Caki2 (cell line): ENCODE measurements at regions not wholly inside any gene's neighbourhood (a gene's known extent, or its start where the extent isn't known, plus 50 kb on each side); places are given as distances from the start of the nearest gene placed in this dataset.

Experiments used
- DNase-seq: peaks from one replicate; pipeline ENCODE4 v3.0.0-alpha.2; 2015; ENCODE audit warnings: low read depth
- in situ Hi-C: cut with HindIII; loops from 2 replicates; pipeline ENCODE4 v1.10.0; 2016; ENCODE audit warnings: low sequenced_read_pairs, low pct_unique_long_range_greater_than_20kb, mixed read lengths

DNA sequence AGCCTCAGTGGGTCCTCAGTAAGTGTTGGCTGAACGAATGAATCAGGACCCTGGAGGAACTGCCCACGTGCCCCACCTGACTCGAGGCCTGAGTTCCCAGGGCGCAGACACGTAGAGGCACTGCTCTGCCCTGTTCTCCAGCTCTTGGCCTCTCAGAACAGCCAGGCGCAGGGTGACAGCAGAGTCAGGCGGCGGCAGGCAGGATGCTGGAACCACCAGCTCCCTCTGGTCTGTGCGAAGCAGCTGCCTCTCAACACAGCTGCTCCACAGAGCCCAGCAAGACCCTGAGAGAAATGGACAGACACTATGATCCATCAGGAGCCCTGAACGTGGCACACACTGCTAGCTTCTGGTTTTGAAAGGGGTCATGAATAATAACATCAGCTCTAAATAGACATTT lies 53.1 kb upstream of the BCO1 start:
- in situ Hi-C loops: no loop called here
- DNase-seq: no peak

DNA sequence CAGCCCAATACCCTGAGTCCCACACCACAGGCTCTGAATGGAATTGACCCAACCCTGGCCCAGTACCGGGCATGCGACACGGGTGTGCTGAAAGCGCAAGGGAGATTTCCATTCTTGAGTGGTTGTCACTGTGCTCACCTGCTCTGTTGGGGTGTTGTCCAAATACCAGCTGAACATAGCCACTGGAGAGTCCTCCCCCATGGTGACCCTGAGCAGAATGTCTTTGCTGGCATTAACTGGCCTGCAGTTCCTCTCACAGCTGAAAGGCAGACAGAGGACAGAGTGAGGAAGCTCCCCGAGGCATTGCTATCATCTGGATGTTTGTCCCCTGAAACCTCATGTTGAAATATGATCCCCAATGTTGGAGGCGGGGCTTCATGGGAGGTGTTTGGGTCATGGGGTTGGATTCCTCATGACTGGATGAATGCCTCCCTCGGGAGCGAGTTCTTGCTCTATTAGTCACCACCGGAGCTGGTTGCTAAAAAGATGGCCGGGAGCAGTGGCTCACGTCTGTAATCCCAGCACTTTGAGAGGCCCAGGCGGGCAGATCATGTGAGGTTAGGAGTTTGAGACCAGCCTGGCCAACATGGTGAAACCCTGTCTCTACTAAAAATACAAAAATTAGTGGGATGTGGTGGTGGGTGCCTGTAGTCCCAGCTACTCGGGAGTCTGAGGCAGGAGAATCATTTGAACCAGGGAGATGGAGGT lies 57.3 kb upstream of the BCO1 start:
- DNase-seq: peak; percentile 91
- in situ Hi-C loops: no loop called here

DNA sequence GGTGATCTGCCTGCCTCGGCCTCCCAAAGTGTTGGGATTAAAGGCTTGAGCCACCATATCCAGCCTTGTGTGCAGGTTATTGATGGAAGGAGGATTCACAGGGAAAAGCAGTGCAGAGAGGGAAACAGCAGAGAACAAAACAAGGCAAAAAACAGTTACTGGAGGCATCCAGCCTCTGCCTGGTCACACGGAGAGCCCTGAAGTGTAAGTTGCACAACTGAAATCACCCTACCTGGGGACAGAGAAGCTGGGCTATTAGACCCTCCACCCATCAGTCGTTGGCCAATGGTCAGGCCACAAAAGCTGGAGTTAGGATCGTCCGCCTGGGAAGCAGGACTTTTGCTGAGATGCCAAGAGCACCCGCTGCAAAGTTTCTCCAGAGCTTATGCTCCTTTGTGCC lies 57.9 kb upstream of the BCO1 start:
- in situ Hi-C loops: no loop called here
- DNase-seq: no peak

DNA sequence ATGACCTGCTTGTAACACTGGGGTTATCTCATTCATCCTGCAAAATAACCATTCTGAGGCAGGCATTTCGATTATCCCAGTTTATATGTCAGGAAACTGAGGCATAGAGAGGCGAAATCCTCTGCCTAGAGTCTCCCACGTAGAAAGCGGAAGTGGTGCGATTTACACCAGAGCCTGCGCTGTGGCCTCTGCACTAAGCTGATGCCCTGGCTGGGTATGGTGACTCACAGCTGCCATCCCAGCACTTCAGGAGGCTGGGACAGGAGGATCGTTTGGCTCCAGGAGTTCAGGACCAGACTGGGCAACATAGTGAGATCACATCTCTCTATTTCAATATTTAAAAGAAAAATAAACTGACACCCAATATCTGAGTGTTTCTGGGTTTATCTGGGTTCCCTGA lies 59.3 kb upstream of the BCO1 start:
- in situ Hi-C loops: no loop called here
- no peak for DNase-seq

DNA sequence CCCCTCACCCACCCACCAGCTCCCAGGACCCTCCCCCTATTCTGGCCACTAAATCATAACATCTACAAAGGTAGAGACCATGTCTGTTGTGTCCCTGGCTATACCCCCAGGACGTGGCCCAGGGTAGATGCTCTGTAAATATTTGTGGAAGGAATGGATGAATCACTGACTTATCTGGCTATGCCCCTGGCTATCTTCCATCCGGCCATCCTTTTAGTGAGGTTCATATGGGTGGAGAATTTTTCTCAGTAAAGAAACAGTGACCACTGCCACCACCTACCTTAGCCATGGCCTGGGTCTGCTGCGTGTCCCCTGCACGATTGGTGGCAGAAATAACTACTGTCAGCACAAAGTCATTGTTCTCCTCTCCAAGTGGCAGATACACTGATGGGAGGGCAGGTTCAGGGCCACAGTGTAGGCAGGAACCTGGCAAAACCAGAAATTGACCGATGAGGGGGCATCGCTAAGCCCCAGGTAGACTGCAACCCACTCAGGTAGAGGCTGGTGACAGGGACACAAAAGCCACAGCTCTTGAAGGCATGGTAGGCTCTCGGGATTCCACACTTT lies 63.1 kb upstream of the BCO1 start:
- DNase-seq: peak; percentile 29
- in situ Hi-C loops: no loop called here

DNA sequence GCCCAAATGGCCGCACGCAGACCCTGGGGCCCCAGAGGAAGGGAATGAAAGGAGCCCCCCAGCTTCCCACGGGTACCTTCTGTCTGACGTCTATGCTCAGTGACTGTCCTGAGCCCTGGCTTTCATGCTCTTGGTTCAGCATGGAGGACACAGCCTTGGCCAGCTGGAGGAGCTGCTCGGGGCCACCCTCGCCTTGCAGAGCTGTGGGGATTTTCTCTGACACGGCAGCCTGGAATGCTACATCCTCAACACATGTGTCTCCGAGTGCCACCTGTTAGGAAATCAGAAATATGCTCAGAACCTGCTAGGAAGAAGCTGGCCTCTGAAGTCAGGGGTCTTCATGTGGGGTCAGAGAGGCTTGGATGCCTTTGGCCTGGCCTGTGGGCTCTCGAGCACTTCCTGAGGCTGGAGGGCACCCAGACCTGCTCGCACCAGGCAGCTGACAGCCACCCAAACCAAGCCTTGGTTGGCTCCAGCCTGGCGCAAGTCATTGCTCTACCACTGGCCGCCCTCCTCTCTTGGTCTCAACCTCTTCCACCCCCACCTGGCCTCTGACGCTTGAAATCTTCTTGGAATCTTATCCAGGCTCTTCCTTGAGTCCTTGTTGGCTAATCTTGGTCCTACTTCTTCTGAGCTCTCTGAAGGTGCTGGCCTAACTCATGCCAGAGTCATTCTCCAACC lies 63.7 kb upstream of the BCO1 start:
- DNase-seq: no peak
- in situ Hi-C loops: no loop called here

DNA sequence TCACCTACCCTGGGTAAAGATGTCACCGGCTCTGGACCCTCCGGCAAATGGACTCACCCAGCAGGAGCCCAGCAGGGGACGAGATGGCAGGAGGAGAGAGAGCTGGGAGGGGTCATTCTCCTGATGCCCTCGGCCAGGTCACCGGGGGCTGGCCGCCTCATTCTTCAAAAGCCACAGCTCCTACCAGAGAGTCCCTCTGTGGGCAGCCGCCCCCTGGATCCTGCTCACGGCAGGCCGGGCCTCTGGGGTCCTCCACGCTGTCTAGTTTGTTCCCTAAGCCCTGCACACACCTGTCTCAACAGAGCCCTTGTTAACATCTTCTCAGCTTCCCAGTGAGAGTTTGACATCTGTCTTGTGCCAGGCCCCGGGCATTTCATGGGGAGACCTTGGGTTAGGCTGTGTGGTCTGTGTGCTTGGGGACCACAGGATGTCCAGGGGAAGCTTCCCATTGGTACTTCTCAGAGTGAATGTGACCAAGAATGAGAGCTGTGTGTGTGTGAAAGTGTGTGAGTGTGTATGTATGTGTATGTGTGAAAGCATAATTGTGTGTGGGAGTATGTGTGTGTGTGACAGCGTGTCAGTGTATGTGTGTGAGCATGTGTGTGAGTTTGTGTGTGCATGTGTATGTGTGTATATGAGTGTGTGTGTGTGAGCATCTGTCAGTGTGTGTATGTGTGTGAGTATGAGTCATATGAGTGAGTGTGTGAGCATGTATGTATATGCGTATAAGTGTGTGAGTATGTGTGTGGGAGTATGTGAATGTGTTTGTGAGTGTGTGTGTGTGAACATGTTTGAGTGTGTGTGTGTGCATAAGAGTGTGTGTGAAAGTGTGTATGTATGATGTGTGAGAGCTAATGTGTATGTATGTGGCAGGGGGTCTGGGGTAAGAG lies 65.5 kb upstream of the BCO1 start:
- no peak for DNase-seq
- in situ Hi-C loops: no loop called here

DNA sequence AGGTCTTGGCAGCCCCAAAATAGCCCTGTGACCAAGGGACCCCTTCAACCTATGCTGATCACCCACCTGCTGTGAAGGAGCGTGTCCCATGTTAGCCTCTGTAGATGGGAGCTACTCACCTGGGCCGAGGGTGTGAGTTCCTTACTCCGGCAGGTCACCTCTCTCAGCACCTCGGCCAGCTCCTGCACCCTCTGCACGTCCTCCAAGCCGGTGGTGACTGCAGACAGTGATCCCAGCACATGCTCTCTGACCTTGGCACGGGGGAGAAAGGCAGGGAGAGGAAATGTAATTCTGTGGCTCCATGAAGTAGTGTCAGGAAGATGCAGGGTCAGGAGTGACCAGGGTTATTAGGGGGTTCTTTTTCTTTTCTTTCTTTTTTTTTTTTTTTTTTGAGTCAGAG lies 67.7 kb upstream of the BCO1 start:
- in situ Hi-C loops: no loop called here
- no peak for DNase-seq

DNA sequence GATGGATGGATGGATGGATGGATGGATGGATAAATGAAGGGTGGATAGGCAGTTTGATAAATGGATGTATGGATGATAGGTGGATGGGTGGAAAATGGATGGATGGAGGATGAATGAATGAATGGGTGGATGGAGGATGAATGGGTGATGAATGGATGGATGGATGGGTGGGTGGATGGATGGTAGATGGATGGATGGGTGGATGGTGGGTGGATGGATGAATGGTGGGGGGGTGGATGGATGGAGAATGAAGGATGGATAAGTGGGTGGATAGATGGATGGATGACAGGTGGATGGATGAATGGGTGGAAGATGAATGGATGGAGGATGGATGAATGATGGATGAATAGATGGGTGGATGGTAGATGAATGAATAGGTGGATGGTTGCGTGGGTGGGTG lies 70.1 kb upstream of the BCO1 start:
- DNase-seq: no peak

DNA sequence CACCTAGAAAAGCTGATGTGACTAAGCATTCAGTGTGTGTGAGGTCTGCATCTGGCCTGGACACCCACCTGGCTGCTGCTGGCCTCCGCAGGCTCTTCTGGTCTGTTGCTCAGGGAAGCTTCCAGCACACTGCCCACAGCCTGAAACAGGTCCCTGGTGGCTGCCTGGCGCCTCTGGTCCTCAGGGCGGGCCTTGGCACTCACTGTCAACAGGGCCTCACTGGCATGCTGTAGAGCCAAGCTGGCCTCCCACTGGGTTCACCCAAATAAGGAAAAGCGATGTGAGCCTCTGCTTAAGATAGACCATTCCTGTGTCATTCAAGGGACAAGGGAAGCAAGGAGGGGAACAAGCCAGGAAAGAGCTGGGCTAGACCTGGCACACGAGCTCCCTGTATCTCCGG lies 70.6 kb upstream of the BCO1 start:
- DNase-seq: no peak
- in situ Hi-C loops: no loop called here

More for the DNA sequence above, 70.1 kb upstream of the BCO1 start:
- in situ Hi-C loops: no loop called here

DNA sequence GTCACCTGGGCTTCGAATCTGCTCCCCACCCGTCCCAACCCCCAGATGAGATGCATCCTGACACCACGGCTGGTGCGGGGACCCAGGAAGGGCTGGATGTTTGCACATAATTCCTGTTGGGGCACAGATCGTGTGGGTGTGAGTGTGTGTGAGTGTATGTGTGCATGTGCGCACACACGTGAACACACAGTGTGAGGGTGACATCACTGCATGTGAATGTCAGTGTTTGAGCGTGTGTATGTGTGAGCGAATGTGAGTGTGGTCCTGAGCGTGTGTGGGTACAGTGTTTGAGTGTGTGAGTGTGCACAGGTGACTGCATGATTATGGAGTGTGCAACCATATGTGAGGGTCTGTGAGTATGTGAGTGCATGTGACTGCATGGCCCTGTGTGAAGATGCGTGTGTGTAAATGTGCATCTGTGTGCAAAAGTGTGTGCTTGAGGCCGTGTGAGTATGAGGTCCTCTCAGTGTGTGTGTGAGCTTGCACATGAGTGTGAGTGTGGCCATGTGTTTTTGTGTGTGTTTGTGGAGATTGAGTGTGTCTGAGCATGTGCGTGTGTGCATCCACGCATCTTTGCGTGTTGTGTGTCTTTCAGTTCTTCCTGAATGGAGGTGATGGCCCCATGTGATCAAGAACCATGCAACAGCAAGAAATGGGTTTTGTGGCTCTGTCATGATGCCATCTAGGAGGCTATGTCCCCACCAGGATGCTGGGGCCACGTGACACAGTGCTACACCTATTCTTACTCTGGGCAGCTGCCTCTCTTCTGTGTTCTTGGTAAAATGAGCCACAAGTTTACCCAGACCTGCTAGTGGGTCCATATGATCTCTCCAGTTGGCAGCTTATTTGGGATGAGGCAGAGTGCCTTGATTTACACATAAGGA lies 70.5 kb upstream of the GCSH start:
- in situ Hi-C loops: no loop called here
- no peak for DNase-seq

DNA sequence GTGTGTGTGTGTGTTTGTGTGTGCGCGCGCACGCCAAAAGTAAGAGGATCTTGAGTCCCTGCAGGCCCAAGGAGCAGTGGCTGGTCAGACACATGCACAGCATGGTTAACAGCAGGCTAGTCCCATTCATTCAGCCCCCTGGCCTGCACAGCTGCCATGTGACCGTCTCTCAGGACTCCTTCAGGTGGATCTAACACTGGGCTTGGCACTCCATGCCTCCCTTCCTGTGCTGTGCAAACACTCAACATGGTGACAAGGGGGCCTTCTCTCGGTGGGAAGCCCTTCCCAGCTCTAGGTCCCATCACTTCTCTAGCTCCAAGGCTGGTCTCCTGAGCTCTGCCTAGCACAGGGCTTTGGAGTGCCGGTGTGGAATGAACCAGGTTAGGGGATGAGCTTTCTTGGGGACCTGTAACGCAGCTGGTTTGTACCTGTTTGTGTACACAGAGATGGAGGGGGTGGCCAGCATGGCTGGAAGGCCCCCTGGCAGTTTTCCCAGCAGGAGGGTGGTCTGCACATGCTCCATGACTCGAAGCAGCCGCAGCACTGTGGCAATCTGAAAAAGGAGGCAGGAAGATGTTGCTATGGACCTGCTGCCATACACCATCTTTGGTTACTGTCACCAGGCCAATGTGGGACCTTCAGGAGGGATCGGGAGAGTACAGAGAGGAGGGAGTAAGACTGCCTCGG lies 69.4 kb upstream of the GCSH start:
- DNase-seq: no peak
- in situ Hi-C loops: no loop called here

DNA sequence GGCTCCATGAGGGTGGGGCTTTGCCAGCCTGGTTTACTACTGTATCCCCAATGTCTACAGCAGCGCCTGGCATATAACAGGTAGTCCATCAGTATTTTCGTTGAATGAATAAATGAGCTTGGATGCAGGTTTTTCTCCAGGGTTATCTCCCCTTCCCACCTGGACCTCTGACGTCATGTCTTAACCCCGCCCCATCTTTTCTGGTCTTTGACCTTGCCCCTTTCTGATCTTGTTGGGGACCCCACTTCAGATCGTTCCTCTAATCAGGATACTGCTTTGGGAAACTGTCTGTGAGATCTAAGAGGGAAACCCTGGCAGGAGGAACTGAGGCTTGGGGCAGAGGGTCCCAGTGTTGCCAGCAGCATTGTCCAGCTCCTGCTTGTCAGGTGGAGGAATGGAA lies 68.8 kb upstream of the GCSH start:
- in situ Hi-C loops: no loop called here
- DNase-seq: no peak

DNA sequence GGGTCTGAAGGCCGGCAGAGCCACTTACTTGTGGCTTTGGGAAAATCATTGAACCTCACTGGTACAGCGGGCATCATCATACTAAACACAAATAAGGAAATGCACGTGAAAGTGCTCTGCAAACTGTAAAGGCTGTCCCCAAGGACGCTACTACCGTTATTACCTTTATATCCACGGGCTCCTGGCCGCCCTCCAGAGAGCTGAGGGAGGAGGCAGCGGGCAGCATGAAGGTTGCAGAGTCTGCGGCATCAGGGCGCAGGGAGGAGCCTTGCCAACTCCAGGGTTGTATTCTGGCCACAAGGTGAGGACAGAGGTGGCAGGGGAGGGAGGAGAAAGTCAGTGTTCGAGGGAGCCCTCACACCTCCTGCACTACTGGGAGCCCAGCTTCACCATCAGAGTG lies 68.3 kb upstream of the GCSH start:
- in situ Hi-C loops: no loop called here
- no peak for DNase-seq

DNA sequence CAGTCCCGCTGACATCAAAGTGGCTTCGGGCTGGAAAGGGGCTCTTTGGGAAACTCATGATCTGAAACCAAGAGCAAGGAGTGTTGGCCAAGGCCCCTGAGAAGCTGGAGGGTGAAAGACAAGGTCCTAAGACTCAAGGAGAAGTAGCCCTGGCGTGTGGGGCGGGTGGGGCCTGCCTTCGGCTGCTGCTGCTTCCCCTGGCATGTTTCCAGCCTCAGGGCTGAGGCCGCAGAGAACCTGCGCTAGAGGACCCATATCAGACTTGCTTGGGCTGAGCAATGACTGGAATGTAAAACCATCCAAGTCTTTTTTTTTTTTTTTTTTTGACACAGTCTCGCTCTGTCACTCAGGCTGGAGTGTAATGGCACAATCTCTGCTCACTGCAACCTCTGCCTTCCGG lies 67.5 kb upstream of the GCSH start:
- in situ Hi-C loops: no loop called here
- DNase-seq: no peak

DNA sequence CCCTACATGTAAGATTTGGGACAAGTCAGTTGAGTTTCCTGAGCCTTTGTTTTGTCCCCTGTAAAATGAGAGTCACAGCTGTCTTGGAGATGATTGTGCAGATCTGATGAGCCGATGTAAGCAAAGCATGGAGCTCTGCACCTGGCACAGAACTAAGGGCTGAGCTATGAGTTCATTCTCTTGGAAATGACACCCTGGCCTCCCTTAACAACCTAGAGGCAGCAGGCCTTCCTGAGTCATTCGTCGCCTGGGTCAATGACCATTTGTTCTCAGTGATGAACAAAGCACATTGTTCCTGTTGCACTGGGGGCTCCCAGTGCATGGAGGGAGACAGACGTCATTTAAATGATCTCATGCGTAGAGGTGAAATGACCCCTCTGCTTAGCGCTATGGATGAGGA lies 62.8 kb upstream of the GCSH start:
- peak; percentile 56 for DNase-seq
- in situ Hi-C loops: no loop called here

DNA sequence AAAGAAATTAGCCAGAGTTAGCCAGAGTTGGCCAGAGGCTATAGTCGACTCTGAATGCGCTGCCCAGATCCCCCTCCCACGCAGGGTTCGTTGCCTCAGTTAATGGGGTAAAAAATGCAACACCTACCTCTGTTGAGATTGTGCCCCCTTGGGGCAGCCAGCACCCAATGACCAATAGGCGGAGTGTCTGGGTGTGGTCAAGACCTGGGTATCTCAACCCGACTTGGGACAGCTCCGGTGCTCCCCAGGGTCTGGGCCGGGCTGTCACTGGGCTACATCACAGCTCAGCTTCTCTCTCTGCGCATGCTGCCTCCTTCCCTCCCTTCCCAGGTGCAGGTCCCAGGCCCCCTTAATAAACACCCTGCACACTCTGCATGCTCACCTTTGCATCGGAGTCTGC lies 59.6 kb upstream of the GCSH start:
- DNase-seq: no peak
- in situ Hi-C loops: no loop called here
